Osteocyte (in vitro differentiated cells): ENCODE measurements at regions not wholly inside any gene's neighbourhood (a gene's known extent, or its start where the extent isn't known, plus 50 kb on each side); places are given as distances from the start of the nearest gene placed in this dataset.

Source experiments
- DNase-seq: peaks from one replicate; pipeline ENCODE4 v3.0.0; 2021; ENCODE audit warnings: mixed read lengths; ENCODE audit not compliant: unreplicated experiment; ENCODE audit errors: extremely low spot score
- H3K27ac Mint-ChIP-seq: one replicate; pipeline ENCODE4 v1.8.0; 2021; ENCODE audit warnings: mild to moderate bottlenecking, mixed read lengths; ENCODE audit not compliant: unreplicated experiment
- H3K27me3 Mint-ChIP-seq: one replicate; pipeline ENCODE4 v1.8.0; 2021; ENCODE audit warnings: mixed read lengths; ENCODE audit not compliant: unreplicated experiment
- H3K36me3 Mint-ChIP-seq: one replicate; pipeline ENCODE4 v1.8.0; 2021; ENCODE audit warnings: mixed read lengths; ENCODE audit not compliant: unreplicated experiment
- H3K4me1 Mint-ChIP-seq: one replicate; pipeline ENCODE4 v1.8.0; 2021; ENCODE audit warnings: mixed read lengths; ENCODE audit not compliant: unreplicated experiment
- H3K4me3 Mint-ChIP-seq: one replicate; pipeline ENCODE4 v1.8.0; 2021; ENCODE audit warnings: mild to moderate bottlenecking, moderate library complexity, mixed read lengths; ENCODE audit not compliant: unreplicated experiment
- H3K9me3 Mint-ChIP-seq: one replicate; pipeline ENCODE4 v1.8.0; 2021; ENCODE audit warnings: mixed read lengths; ENCODE audit not compliant: unreplicated experiment
- CTCF ChIP-seq: fragments of 200-600 bp; sonication (generic); IDR thresholded peaks from 2 replicates; pipeline ENCODE4 v1.5.0; 2021; ENCODE audit warnings: antibody characterized with exemption, mild to moderate bottlenecking, moderate library complexity

GRCh38 chr1:4005431-4005830 lies 105.4 kb upstream of the C1orf174 start:
- no peak overlapping the region for H3K4me3 Mint-ChIP-seq
- H3K36me3 Mint-ChIP-seq = no peaks in the 10 kb centered on the region

GRCh38 chr1:4006676-4007374 lies 106.8 kb upstream of the C1orf174 start:
- Mint-ChIP-seq H3K27me3 (no peaks in the 10 kb centered on the region), H3K36me3 (no peaks in the 10 kb centered on the region), H3K27ac (no peak overlapping the region), H3K9me3 (peaks cover 17% of the 10 kb centered on the region), H3K4me1 (no peaks in the 10 kb centered on the region), H3K4me3 (no peak overlapping the region)
- peak; percentile 63 for DNase-seq
- no peak for TF ChIP-seq CTCF

More at GRCh38 chr1:4005431-4005830, 105.4 kb upstream of the C1orf174 start:
- no peak for DNase-seq
- H3K4me1 Mint-ChIP-seq = no peaks in the 10 kb centered on the region
- H3K9me3 Mint-ChIP-seq = peaks cover 17% of the 10 kb centered on the region
- H3K27ac Mint-ChIP-seq = no peak overlapping the region
- TF ChIP-seq CTCF = no peak
- H3K27me3 Mint-ChIP-seq = no peaks in the 10 kb centered on the region

GRCh38 chr1:4010284-4010683 lies 110.2 kb upstream of the C1orf174 start:
- no peak for TF ChIP-seq CTCF
- H3K27ac Mint-ChIP-seq = no peak overlapping the region
- no peaks in the 10 kb centered on the region for H3K27me3 Mint-ChIP-seq
- no peaks in the 10 kb centered on the region for H3K4me1 Mint-ChIP-seq
- DNase-seq = peak; percentile 56
- H3K9me3 Mint-ChIP-seq = peaks cover 13% of the 10 kb centered on the region
- no peaks in the 10 kb centered on the region for H3K36me3 Mint-ChIP-seq
- no peak overlapping the region for H3K4me3 Mint-ChIP-seq

GRCh38 chr1:4010814-4011605 lies 110.9 kb upstream of the C1orf174 start:
- no peak overlapping the region for H3K4me3 Mint-ChIP-seq
- peaks cover 12% of the 10 kb centered on the region for H3K9me3 Mint-ChIP-seq
- no peaks in the 10 kb centered on the region for H3K4me1 Mint-ChIP-seq
- no peaks in the 10 kb centered on the region for H3K36me3 Mint-ChIP-seq
- DNase-seq = peak; percentile 81
- TF ChIP-seq CTCF = no peak
- H3K27ac Mint-ChIP-seq = no peak overlapping the region
- no peaks in the 10 kb centered on the region for H3K27me3 Mint-ChIP-seq

GRCh38 chr1:4016351-4017130 lies 116.5 kb upstream of the C1orf174 start:
- Mint-ChIP-seq H3K36me3 (no peaks in the 10 kb centered on the region), H3K4me3 (no peak overlapping the region), H3K27me3 (no peaks in the 10 kb centered on the region), H3K9me3 (peaks cover 4% of the 10 kb centered on the region), H3K27ac (no peak overlapping the region), H3K4me1 (no peaks in the 10 kb centered on the region)
- peak; percentile 72 for DNase-seq
- TF ChIP-seq CTCF = no peak
